WI38 (cell line): ENCODE measurements at regions not wholly inside any gene's neighbourhood (a gene's known extent, or its start where the extent isn't known, plus 50 kb on each side); places are given as distances from the start of the nearest gene placed in this dataset.

Experiments used
- H3K4me3 ChIP-seq: 2 replicates; pipeline ENCODE4 v1.5.1; 2011; ENCODE audit warnings: low read depth, mild to moderate bottlenecking, control low read depth, low read length
- TF ChIP-seq, protein P1 (sequence below): IDR thresholded peaks from 2 replicates; pipeline ENCODE4 v1.5.1; 2012; ENCODE audit warnings: low read depth, mild to moderate bottlenecking, control low read depth, low read length

GRCh38 chr3:30510596-30510995, 95.8 kb upstream of the TGFBR2 start:
- no peak overlapping the region for H3K4me3 ChIP-seq
- TF ChIP-seq, protein P1, sequence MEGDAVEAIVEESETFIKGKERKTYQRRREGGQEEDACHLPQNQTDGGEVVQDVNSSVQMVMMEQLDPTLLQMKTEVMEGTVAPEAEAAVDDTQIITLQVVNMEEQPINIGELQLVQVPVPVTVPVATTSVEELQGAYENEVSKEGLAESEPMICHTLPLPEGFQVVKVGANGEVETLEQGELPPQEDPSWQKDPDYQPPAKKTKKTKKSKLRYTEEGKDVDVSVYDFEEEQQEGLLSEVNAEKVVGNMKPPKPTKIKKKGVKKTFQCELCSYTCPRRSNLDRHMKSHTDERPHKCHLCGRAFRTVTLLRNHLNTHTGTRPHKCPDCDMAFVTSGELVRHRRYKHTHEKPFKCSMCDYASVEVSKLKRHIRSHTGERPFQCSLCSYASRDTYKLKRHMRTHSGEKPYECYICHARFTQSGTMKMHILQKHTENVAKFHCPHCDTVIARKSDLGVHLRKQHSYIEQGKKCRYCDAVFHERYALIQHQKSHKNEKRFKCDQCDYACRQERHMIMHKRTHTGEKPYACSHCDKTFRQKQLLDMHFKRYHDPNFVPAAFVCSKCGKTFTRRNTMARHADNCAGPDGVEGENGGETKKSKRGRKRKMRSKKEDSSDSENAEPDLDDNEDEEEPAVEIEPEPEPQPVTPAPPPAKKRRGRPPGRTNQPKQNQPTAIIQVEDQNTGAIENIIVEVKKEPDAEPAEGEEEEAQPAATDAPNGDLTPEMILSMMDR = no peak

DNA sequence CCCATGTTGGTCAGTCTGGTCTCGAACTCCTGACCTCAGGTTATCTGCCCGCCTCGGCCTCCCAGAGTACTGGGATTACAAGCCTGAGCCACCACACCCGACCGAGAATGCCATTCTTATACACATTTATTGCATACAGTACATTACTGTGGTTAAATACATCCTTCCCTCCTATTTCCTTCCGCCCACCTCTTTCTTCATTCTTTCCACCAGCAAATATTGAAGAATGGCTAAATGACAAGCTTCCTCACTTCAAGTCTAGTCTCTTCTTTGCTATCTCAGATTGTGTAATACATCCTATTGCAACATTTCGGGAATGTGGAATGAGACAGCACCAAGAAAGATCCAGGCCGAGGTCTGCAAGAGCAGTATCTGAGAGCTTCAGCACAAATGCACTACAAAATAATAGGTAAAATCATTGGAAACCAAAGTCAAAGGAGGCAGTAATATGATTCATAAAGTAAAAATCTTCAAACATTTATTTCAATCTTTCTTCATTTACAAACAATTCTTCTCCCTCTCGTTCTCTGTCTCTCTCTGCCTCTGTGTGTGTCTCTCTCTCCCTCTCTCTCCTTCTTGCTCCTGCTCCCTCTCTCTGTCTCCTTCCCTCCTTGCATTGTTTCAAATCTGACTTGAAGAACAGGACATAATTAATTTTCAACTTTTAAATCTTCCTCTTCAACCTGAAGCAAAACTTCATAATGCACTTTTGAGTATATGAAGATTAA, 94.7 kb upstream of the TGFBR2 start:
- TF ChIP-seq, protein P1 = no peak
- no peak overlapping the region for H3K4me3 ChIP-seq

- no peak overlapping the region for H3K4me3 ChIP-seq
- TF ChIP-seq, protein P1 = no peak
Observed at GRCh38 chr3:30512576-30512975, 93.8 kb upstream of the TGFBR2 start.

- TF ChIP-seq, protein P1 = no peak
- H3K4me3 ChIP-seq = no peak overlapping the region
Observed at GRCh38 chr3:30513374-30514152, 92.8 kb upstream of the TGFBR2 start.

GRCh38 chr3:30516238-30516637, 90.2 kb upstream of the TGFBR2 start:
- TF ChIP-seq, protein P1 = no peak
- H3K4me3 ChIP-seq = no peak overlapping the region

GRCh38 chr3:30518181-30518864, 88.1 kb upstream of the TGFBR2 start:
- TF ChIP-seq, protein P1 = no peak
- H3K4me3 ChIP-seq = no peak overlapping the region
